ENCODE measurements at regions not wholly inside any gene's neighbourhood (a gene's known extent, or its start where the extent isn't known, plus 50 kb on each side); places are given as distances from the start of the nearest gene placed in this dataset.
"Not testable (repeated sequence)": the region's sequence is repeated elsewhere in the genome, so short reads cannot be mapped to it uniquely, and the experiment has no call there.

DNA sequence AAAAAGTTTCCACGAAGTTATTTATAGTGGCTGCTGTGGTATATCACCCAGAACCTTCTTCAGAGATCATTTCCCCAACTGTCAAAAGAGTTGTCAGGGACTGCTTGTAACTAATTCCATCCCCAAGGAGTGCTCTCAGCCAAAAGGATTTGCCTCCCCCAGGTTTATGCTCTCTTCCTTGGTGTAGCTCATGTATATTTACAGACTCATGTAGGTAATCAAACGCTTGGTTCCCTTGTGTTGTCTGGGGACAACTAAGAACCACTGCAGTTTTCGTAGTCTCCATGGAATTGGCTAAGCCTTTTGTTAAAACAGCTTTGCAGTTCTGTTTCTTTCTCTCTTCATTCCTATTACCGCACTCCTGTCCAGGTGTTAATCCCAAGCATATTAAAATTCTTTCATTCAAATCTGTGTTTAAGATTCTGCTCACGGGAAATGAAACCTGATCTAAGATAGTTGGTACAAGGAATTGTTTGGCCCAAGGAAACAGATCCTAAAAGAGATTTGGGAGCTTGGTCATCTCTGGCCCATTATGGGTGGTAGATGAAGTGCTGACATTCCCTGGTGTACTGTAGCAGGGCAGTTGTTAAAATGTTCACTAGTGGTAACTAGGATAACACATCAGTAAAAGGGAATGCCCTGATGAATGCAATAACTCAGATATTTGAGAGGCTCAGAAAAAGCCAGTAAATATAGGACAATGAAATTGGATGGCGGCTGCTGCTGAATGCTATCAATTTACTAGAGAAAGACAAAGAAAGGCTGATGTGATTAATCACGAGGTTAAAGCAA is 361.3 kb upstream of the GBE1 start:
- ChIA-PET POLR2A (ENCODE audit: low non-redundant PET) (no interaction called here), CTCF (interaction anchor here (0.6 kb wide), 1 partner anchor 32 kb away, joined by 7 read pairs; no protein-coding TSS in a partner anchor)
- no peak overlapping the region for H3K27ac ChIP-seq
- DNase-seq (ENCODE audit: low spot score): no peak
- TF ChIP-seq, protein P1, sequence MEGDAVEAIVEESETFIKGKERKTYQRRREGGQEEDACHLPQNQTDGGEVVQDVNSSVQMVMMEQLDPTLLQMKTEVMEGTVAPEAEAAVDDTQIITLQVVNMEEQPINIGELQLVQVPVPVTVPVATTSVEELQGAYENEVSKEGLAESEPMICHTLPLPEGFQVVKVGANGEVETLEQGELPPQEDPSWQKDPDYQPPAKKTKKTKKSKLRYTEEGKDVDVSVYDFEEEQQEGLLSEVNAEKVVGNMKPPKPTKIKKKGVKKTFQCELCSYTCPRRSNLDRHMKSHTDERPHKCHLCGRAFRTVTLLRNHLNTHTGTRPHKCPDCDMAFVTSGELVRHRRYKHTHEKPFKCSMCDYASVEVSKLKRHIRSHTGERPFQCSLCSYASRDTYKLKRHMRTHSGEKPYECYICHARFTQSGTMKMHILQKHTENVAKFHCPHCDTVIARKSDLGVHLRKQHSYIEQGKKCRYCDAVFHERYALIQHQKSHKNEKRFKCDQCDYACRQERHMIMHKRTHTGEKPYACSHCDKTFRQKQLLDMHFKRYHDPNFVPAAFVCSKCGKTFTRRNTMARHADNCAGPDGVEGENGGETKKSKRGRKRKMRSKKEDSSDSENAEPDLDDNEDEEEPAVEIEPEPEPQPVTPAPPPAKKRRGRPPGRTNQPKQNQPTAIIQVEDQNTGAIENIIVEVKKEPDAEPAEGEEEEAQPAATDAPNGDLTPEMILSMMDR (conservative IDR thresholded peaks at IDR 0.05; ENCODE audit: low read depth): no peak

DNA sequence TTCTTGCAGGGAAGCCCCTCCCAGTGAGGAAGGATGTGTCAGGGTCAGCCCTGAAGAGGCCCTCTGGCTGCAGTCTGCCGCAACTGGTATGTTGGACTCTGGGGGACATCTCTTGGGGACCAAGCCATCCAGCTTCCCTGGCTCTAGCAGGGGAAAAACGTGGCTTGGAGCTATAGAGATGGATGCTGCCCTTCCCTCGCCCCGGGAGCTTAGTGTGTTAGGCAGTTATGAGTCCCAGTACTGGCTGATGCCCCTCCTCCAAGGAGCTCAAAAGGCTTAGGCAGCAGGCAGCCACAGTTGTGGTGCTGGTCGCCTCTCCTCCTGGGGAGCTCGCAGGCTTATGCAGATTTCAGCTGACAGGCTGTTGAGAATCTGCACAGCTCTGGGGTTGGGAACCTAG is 353.1 kb upstream of the GBE1 start:
- CTCF ChIA-PET: no interaction called here

DNA sequence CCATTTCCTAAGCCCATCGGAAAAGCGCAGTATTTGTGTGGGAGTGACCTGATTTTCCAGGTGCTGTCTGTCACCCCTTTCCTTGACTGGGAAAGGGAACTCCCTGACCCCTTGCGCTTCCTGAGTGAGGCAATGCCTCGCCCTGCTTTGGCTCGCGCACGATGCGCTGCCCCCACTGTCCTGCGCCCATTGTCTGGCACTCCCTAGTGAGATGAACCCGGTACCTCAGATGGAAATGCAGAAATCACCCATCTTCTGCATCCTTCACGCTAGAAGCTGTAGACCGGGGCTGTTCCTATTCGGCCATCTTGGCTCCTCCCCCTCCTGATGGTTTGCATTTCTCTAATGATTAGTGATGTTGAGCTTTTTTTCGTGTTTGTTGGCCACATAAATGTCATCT is 349.3 kb upstream of the GBE1 start:
- DNase-seq (ENCODE audit: low spot score); H3K27ac ChIP-seq; CTCF ChIA-PET; POLR2A ChIA-PET (ENCODE audit: low non-redundant PET): not testable (repeated sequence)

More for the DNA sequence above, 353.1 kb upstream of the GBE1 start:
- POLR2A ChIA-PET (ENCODE audit: low non-redundant PET): no interaction called here
- H3K27ac ChIP-seq: no peak overlapping the region
- no peak for DNase-seq (ENCODE audit: low spot score)
- TF ChIP-seq, protein P1 (conservative IDR thresholded peaks at IDR 0.05; ENCODE audit: low read depth): no peak

DNA sequence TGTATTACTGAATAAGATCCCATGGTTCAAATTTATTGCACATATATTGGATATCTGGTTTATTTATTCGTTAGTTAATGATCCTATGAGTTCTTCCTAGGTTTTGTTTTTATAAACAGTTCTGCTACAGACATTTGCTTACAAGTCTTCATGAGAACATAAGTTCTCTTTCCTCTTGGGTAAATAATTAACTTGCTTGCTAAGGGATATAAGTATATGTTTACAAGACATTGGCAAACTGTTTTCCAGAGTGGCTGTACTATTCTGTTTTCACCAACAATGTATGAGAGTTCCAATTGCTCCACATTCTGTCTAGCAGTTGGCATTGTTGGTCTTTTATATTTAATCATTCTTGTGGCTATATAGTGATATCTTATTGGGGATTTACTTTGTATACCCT is 341.8 kb upstream of the GBE1 start:
- DNase-seq (ENCODE audit: low spot score): no peak
- ChIA-PET POLR2A (ENCODE audit: low non-redundant PET) (no interaction called here), CTCF (no interaction called here)
- H3K27ac ChIP-seq: no peak overlapping the region
- TF ChIP-seq, protein P1 (conservative IDR thresholded peaks at IDR 0.05; ENCODE audit: low read depth): no peak

DNA sequence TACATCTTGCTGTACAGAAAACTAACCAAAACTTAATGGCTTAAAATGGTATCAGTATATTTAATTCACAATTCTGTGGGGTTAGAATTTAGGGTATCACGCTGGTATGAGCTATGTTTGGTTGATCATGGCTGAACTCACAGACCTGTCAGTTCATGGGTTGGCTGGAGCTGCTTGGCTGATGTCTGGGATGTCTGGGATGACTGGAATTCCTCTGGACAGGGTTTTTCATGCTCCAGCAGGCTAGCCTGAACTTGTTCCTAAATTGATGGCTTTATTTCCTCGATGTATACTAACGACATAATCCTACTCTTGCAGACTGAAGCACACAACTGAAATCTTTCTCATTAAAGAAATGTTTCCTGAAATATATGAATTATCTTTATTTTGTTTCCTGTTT is 338.9 kb upstream of the GBE1 start:
- POLR2A ChIA-PET (ENCODE audit: low non-redundant PET): no interaction called here

DNA sequence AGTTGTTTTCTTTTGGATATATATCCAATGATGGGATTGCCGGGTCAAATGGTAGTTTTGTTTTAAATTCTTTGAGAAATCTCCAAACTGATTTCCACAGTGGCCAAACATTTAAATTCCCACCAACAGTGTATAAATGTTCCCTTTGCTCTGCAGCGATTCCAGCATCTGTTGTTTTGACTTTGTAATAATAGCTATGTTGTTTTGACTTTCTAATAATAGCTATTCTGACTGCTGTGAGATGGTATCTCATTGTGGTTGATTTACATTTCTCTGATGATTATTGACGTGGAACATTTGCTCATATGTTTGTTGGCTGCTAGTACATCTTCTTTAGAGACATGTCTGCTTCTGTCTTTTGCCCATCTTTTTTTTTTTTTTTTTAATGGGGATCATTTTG is 332.2 kb upstream of the GBE1 start:
- DNase-seq (ENCODE audit: low spot score): no peak
- POLR2A ChIA-PET (ENCODE audit: low non-redundant PET): no interaction called here
- TF ChIP-seq, protein P1 (conservative IDR thresholded peaks at IDR 0.05; ENCODE audit: low read depth): no peak
- no peak overlapping the region for H3K27ac ChIP-seq
- CTCF ChIA-PET: no interaction called here

More for the DNA sequence above, 338.9 kb upstream of the GBE1 start:
- CTCF ChIA-PET: interaction anchor here (0.6 kb wide), 1 partner anchor 143 kb away, joined by 3 read pairs; no protein-coding TSS in a partner anchor
- peak; percentile 73 for DNase-seq (ENCODE audit: low spot score)
- TF ChIP-seq, protein P1 (conservative IDR thresholded peaks at IDR 0.05; ENCODE audit: low read depth): no peak
- H3K27ac ChIP-seq: peak overlapping the region; percentile 62; the same call in 1 of the 2 replicates

DNA sequence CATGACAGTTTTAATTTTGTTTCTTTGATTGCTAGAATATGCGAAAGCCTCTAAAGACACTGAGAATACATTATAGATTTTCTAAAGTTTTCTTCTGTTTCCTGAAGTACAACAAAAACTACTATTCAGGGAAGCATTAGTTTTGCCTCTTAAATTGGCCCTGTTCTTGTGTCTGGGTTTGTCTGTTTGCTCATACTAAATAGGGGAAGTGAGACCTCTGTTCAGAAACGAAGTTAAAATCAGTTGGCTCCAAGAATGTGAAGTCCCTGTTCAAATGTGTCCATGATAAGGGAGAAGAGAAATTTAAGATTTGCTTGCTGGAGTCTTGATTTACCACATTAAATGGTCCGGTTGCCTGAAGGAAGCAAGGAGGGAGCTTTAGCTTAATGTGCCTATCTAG is 327.3 kb upstream of the GBE1 start:
- DNase-seq (ENCODE audit: low spot score): no peak
- no peak overlapping the region for H3K27ac ChIP-seq
- CTCF ChIA-PET: no interaction called here
- POLR2A ChIA-PET (ENCODE audit: low non-redundant PET): no interaction called here
- TF ChIP-seq, protein P1 (conservative IDR thresholded peaks at IDR 0.05; ENCODE audit: low read depth): no peak

Data from RWPE1 (cell line).